Neutrophil (primary cell): ENCODE measurements at regions not wholly inside any gene's neighbourhood (a gene's known extent, or its start where the extent isn't known, plus 50 kb on each side); places are given as distances from the start of the nearest gene placed in this dataset.

Source experiments
- H3K27ac ChIP-seq: fragments of 200-600 bp; sonication (generic); 2 replicates; pipeline ENCODE4 v1.5.1; 2016; ENCODE audit warnings: mild to moderate bottlenecking, moderate library complexity
- H3K27me3 ChIP-seq: fragments of 200-600 bp; sonication (generic); 2 replicates; pipeline ENCODE4 v1.6.0; 2016; ENCODE audit warnings: mild to moderate bottlenecking
- H3K36me3 ChIP-seq: fragments of 200-600 bp; sonication (generic); 2 replicates; pipeline ENCODE4 v1.5.1; 2017
- H3K4me1 ChIP-seq, 2 experiments: fragments of 200-600 bp in 1 of 2; sonication (generic) in 1 of 2; 1 replicate in 1 of 2; 2 replicates in 1 of 2; pipeline versions ENCODE4 v1.5.1 to v1.6.1; 2013 to 2016; ENCODE audit warnings: low read depth in 1 of 2, low read length in 1 of 2, mild to moderate bottlenecking in 1 of 2, moderate library complexity in 1 of 2; ENCODE audit not compliant: control insufficient read depth in 1 of 2, insufficient read depth in 1 of 2
- H3K4me3 ChIP-seq, 2 experiments: fragments of 200-600 bp in 1 of 2; sonication (generic) in 1 of 2; 1 replicate in 1 of 2; 2 replicates in 1 of 2; pipeline ENCODE4 v1.5.1; 2013 to 2016; ENCODE audit warnings: low read depth in 1 of 2, low read length in 1 of 2, mild to moderate bottlenecking in 1 of 2, moderate library complexity in 1 of 2
- H3K9me3 ChIP-seq: fragments of 200-600 bp; sonication (generic); 2 replicates; pipeline ENCODE4 v1.5.1; 2016
- TF ChIP-seq, protein P1 (sequence below): fragments of 200-600 bp; sonication (generic); IDR thresholded peaks from 2 replicates; pipeline ENCODE4 v1.5.1; 2016; ENCODE audit warnings: antibody characterized with exemption

DNA sequence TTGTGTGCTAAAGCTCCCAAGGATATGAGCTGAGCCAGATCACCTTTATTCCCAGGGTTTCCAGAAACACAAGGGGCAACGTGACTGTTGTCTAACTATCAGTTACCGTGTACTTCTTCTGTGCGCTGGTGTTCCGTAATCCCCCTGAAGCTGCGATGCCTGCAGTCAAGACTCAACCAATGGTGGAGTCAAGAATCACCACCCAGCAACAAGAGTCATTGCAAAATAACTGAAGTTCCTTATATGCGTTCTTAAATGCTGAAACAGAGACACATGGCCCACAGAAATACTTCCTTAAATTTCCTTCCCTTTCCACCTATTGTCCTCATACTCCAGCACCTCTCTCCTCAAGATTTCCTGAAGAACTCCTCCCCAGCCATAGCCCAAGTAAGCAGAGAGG is 200.2 kb downstream of the KATNAL1 start:
- no peaks in the 10 kb centered on the region for H3K36me3 ChIP-seq
- peaks cover 42 to 47% of the 10 kb centered on the region in 2 experiments for H3K4me1 ChIP-seq
- H3K27me3 ChIP-seq = no peaks in the 10 kb centered on the region
- no peaks in the 10 kb centered on the region for H3K9me3 ChIP-seq
- H3K27ac ChIP-seq = peak overlapping the region; percentile 84
- peak overlapping the region in 1 of 2 experiments; percentile 24 for H3K4me3 ChIP-seq
- TF ChIP-seq, protein P1, sequence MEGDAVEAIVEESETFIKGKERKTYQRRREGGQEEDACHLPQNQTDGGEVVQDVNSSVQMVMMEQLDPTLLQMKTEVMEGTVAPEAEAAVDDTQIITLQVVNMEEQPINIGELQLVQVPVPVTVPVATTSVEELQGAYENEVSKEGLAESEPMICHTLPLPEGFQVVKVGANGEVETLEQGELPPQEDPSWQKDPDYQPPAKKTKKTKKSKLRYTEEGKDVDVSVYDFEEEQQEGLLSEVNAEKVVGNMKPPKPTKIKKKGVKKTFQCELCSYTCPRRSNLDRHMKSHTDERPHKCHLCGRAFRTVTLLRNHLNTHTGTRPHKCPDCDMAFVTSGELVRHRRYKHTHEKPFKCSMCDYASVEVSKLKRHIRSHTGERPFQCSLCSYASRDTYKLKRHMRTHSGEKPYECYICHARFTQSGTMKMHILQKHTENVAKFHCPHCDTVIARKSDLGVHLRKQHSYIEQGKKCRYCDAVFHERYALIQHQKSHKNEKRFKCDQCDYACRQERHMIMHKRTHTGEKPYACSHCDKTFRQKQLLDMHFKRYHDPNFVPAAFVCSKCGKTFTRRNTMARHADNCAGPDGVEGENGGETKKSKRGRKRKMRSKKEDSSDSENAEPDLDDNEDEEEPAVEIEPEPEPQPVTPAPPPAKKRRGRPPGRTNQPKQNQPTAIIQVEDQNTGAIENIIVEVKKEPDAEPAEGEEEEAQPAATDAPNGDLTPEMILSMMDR = no peak

DNA sequence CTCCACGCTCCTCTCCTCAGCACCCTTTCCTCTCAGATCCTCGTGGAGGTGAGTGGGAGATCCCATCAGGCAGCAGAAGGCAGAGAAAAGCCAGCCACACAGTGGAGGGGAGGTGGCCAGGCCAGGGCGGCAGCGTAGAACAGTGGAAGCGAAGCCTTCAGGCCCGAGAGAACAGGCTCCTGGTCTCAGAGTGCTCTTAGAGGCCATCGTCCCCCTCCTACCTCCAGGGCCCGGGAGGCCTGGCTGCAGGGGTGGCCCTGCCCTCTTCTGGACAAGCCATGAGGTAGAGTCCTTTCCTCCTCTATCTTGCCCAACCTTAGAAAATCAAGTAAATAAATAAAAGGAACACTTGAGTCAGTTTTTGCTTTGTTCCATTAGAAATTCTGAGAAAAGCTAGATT is 202.0 kb downstream of the KATNAL1 start:
- TF ChIP-seq, protein P1 = no peak
- Histone ChIP-seq H3K27ac (no peak overlapping the region), H3K4me1 (peaks cover 42 to 47% of the 10 kb centered on the region in 2 experiments), H3K27me3 (no peaks in the 10 kb centered on the region), H3K36me3 (no peaks in the 10 kb centered on the region), H3K9me3 (no peaks in the 10 kb centered on the region), H3K4me3 (no peak overlapping the region)

DNA sequence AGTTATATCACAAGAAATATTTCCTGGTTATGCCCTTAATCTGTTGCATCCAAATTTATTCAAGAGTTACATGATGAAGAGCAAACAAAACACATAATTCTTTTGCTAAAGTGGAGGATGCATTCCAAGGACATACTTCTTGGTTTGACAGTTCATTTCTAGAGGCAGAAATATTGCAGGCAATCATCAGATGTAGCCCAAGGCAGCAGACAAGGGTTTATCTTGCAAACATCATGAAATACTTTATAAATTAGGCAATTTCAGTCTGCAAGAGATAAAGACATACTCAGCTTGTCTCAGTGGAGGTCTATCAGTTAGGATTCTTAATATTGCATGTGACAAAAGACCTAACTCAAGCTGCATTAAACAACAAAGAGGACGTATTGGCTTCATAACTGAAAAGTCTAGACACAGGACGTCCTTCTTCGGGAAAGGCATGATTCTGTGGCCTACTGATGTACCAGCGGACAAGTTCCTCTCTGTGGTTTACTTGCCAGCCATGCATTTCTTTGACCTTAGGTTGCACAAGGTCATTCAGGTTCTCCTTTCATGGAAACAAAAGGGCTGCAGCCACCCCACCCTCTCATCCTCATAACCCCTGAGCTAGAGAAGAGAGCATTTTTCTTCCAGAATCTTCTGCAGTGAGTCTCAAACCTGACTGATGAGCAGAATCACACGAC is 204.1 kb downstream of the KATNAL1 start:
- H3K4me3 ChIP-seq = no peak overlapping the region
- TF ChIP-seq, protein P1 = no peak
- no peaks in the 10 kb centered on the region for H3K27me3 ChIP-seq
- H3K27ac ChIP-seq = peak overlapping the region; percentile 57
- H3K36me3 ChIP-seq = no peaks in the 10 kb centered on the region
- H3K4me1 ChIP-seq = peaks cover 36 to 40% of the 10 kb centered on the region in 2 experiments
- H3K9me3 ChIP-seq = no peaks in the 10 kb centered on the region

DNA sequence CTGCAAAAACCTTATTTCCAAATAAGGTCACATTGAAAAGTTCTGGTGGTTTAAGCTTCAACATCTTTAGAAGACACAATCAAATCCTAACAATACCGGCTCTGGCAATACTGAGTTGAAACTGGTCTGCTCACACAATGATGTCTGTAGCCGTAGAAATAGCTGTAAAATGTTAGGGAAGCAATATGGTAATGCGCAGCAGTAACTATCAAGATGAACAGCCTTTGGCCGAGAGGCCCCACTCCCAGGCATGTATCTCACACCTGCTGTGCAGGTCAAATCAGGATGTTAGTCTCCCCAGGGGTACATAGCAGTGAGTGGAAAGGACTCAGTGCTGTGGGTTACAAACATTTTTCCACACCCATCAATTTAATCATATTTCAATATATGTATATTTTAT is 207.1 kb downstream of the KATNAL1 start:
- no peaks in the 10 kb centered on the region for H3K27me3 ChIP-seq
- TF ChIP-seq, protein P1 = no peak
- H3K9me3 ChIP-seq = no peaks in the 10 kb centered on the region
- H3K4me3 ChIP-seq = no peak overlapping the region
- H3K27ac ChIP-seq = no peak overlapping the region
- H3K4me1 ChIP-seq = peaks cover 17 to 19% of the 10 kb centered on the region in 2 experiments
- no peaks in the 10 kb centered on the region for H3K36me3 ChIP-seq

DNA sequence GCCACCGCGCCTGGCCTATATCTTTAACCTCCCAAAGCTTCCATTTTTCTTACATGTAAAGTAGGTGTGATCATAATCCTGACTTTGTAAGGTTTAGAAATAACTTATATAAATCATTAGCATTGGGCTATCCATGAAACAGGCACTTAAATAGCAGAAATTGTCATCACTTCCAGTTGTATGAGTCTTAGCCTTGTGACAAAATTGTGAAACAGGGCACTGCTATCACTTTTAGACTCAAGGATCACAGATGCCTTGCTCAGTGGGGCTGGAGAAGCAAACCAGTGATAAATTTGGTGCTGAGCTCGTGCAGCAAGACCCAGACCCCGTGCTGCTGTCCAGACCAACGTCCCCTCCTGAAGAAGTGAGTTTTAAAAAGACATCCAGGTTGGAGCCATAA is 209.7 kb downstream of the KATNAL1 start:
- TF ChIP-seq, protein P1 = no peak
- H3K27me3 ChIP-seq = no peaks in the 10 kb centered on the region
- no peaks in the 10 kb centered on the region for H3K36me3 ChIP-seq
- H3K4me1 ChIP-seq = peaks cover 2 to 3% of the 10 kb centered on the region in 2 experiments
- no peak overlapping the region for H3K27ac ChIP-seq
- H3K4me3 ChIP-seq = no peak overlapping the region
- H3K9me3 ChIP-seq = no peaks in the 10 kb centered on the region
